GM12878 (cell line): ENCODE measurements at regions not wholly inside any gene's neighbourhood (a gene's known extent, or its start where the extent isn't known, plus 50 kb on each side); places are given as distances from the start of the nearest gene placed in this dataset.

ENCODE experiments used
- CHD4 ChIP-seq: fragments of 200-600 bp; sonication (generic); IDR thresholded peaks from 2 replicates; pipeline ENCODE4 v1.6.1; 2016; ENCODE audit warnings: mild to moderate bottlenecking
- E4F1 ChIP-seq: fragments of 450-650 bp; IDR thresholded peaks from 2 replicates; pipeline ENCODE4 v1.6.1; 2018; ENCODE audit warnings: borderline replicate concordance, mild to moderate bottlenecking; ENCODE audit not compliant: partially characterized antibody
- ESRRA ChIP-seq: IDR thresholded peaks from 2 replicates; pipeline ENCODE4 v1.6.1; 2012; ENCODE audit warnings: mild to moderate bottlenecking, low read length, improper control_type of control experiment
- FOXK2 ChIP-seq: fragments of 450-650 bp; IDR thresholded peaks from 2 replicates; pipeline ENCODE4 v1.6.1; 2017; ENCODE audit warnings: mild to moderate bottlenecking, moderate library complexity
- JUND ChIP-seq: IDR thresholded peaks from 2 replicates; pipeline ENCODE4 v1.6.1; 2012; ENCODE audit warnings: low read depth, mild to moderate bottlenecking, low read length, improper control_type of control experiment, moderate library complexity
- POLR2A ChIP-seq: IDR thresholded peaks from 2 replicates; pipeline ENCODE4 v1.6.1; 2011; ENCODE audit warnings: low read depth, mild to moderate bottlenecking, low read length
- POLR2AphosphoS2 ChIP-seq: IDR thresholded peaks from 2 replicates; pipeline ENCODE4 v1.6.1; 2011; ENCODE audit warnings: low read depth, mild to moderate bottlenecking, low read length, improper control_type of control experiment, moderate library complexity
- POLR2AphosphoS5 ChIP-seq: IDR thresholded peaks from 2 replicates; pipeline ENCODE4 v1.6.1; 2011; ENCODE audit warnings: mild to moderate bottlenecking, low read length, inconsistent platforms
- SP1 ChIP-seq: IDR thresholded peaks from one replicate; pipeline ENCODE4 v1.6.1; 2011; ENCODE audit warnings: low read depth, low read length
- ZBTB11 ChIP-seq: fragments of 450-650 bp; formaldehyde crosslinking; IDR thresholded peaks from 2 replicates; pipeline ENCODE4 v1.5.0; 2022; ENCODE audit warnings: mild to moderate bottlenecking, missing genetic modification characterization
- ZBTB33 ChIP-seq: fragments of 450-650 bp; IDR thresholded peaks from 2 replicates; pipeline ENCODE4 v1.6.1; 2017; ENCODE audit warnings: mild to moderate bottlenecking
- TF ChIP-seq, protein P1 (sequence below), 3 experiments: IDR thresholded peaks in 2 of 3; conservative IDR thresholded peaks in 1 of 3; 2 replicates each; pipeline ENCODE4 v1.5.1; 2011; ENCODE audit warnings: low read depth in 3 of 3, low read length in 3 of 3, mild to moderate bottlenecking in 3 of 3, control low read depth in 2 of 3, moderate library complexity in 2 of 3, inconsistent platforms in 1 of 3, mixed read lengths in 1 of 3; ENCODE audit not compliant: control insufficient read depth in 2 of 3, insufficient read depth in 1 of 3; ENCODE audit errors: extremely low read depth in 1 of 3
- TF ChIP-seq, protein P2 (sequence below): IDR thresholded peaks from 2 replicates; pipeline ENCODE4 v1.6.1; 2011; ENCODE audit warnings: mild to moderate bottlenecking, low read depth, low read length, moderate library complexity; ENCODE audit not compliant: insufficient replicate concordance
- TF ChIP-seq, protein P3 (sequence below): IDR thresholded peaks from 2 replicates; pipeline ENCODE4 v1.6.1; 2012; ENCODE audit warnings: low read depth, low read length, improper control_type of control experiment

- TF ChIP-seq, protein P1, sequence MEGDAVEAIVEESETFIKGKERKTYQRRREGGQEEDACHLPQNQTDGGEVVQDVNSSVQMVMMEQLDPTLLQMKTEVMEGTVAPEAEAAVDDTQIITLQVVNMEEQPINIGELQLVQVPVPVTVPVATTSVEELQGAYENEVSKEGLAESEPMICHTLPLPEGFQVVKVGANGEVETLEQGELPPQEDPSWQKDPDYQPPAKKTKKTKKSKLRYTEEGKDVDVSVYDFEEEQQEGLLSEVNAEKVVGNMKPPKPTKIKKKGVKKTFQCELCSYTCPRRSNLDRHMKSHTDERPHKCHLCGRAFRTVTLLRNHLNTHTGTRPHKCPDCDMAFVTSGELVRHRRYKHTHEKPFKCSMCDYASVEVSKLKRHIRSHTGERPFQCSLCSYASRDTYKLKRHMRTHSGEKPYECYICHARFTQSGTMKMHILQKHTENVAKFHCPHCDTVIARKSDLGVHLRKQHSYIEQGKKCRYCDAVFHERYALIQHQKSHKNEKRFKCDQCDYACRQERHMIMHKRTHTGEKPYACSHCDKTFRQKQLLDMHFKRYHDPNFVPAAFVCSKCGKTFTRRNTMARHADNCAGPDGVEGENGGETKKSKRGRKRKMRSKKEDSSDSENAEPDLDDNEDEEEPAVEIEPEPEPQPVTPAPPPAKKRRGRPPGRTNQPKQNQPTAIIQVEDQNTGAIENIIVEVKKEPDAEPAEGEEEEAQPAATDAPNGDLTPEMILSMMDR (IDR thresholded peaks at IDR 0.05 in 2 of 3, conservative IDR thresholded peaks at IDR 0.05 in 1 of 3; ENCODE audit: control insufficient read depth in 2 of 3, extremely low read depth in 1 of 3, insufficient read depth in 1 of 3, low read depth in 3 of 3, low read length in 3 of 3), result no peak
- no peak for TF ChIP-seq ZBTB11 (CRISPR knock-in tag)
- TF ChIP-seq POLR2AphosphoS2, result no peak
- TF ChIP-seq CHD4, result no peak
- TF ChIP-seq, protein P2, sequence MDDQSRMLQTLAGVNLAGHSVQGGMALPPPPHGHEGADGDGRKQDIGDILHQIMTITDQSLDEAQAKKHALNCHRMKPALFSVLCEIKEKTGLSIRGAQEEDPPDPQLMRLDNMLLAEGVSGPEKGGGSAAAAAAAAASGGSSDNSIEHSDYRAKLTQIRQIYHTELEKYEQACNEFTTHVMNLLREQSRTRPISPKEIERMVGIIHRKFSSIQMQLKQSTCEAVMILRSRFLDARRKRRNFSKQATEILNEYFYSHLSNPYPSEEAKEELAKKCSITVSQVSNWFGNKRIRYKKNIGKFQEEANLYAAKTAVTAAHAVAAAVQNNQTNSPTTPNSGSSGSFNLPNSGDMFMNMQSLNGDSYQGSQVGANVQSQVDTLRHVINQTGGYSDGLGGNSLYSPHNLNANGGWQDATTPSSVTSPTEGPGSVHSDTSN, result no peak
- no peak for TF ChIP-seq SP1
- no peak for TF ChIP-seq E4F1
- TF ChIP-seq JUND, result no peak
- no peak for TF ChIP-seq POLR2AphosphoS5
- TF ChIP-seq ZBTB33, result no peak
- TF ChIP-seq POLR2A, result no peak
- TF ChIP-seq ESRRA, result no peak
- TF ChIP-seq FOXK2, result no peak
- TF ChIP-seq, protein P3, sequence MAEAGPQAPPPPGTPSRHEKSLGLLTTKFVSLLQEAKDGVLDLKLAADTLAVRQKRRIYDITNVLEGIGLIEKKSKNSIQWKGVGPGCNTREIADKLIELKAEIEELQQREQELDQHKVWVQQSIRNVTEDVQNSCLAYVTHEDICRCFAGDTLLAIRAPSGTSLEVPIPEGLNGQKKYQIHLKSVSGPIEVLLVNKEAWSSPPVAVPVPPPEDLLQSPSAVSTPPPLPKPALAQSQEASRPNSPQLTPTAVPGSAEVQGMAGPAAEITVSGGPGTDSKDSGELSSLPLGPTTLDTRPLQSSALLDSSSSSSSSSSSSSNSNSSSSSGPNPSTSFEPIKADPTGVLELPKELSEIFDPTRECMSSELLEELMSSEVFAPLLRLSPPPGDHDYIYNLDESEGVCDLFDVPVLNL, result no peak
These were observed 172.0 kb downstream of the MELK start for GRCh38 chr9:36744678-36745077.
